Chondrocyte (in vitro differentiated cells): ENCODE measurements at regions not wholly inside any gene's neighbourhood (a gene's known extent, or its start where the extent isn't known, plus 50 kb on each side); places are given as distances from the start of the nearest gene placed in this dataset.
A peak's percentile ranks its signal among the peaks of the same experiment; 100 is the strongest.

Experiments used
- DNase-seq: peaks from one replicate; pipeline ENCODE4 v3.0.0; 2021; ENCODE audit warnings: mixed read lengths, low spot score
- H3K27ac Mint-ChIP-seq: one replicate; pipeline ENCODE4 v1.8.0; 2021; ENCODE audit warnings: mild to moderate bottlenecking, moderate library complexity, mixed read lengths; ENCODE audit not compliant: unreplicated experiment
- H3K27me3 Mint-ChIP-seq: 2 replicates; pipeline ENCODE4 v1.8.0; 2021; ENCODE audit warnings: low read depth, mixed read lengths
- H3K36me3 Mint-ChIP-seq: 2 replicates; pipeline ENCODE4 v1.8.0; 2021; ENCODE audit warnings: low read depth, mixed read lengths
- H3K4me1 Mint-ChIP-seq: 2 replicates; pipeline ENCODE4 v1.8.0; 2021; ENCODE audit warnings: low read depth, mild to moderate bottlenecking, mixed read lengths
- H3K4me3 Mint-ChIP-seq: one replicate; pipeline ENCODE4 v1.8.0; 2021; ENCODE audit warnings: mild to moderate bottlenecking, moderate library complexity, mixed read lengths; ENCODE audit not compliant: unreplicated experiment
- H3K9me3 Mint-ChIP-seq: 2 replicates; pipeline ENCODE4 v1.8.0; 2021; ENCODE audit warnings: low read depth, mixed read lengths
- TF ChIP-seq, protein P1 (sequence below): fragments of 200-600 bp; sonication (generic); IDR thresholded peaks from 2 replicates; pipeline ENCODE4 v1.5.0; 2021; ENCODE audit warnings: antibody characterized with exemption, mild to moderate bottlenecking, moderate library complexity

DNA sequence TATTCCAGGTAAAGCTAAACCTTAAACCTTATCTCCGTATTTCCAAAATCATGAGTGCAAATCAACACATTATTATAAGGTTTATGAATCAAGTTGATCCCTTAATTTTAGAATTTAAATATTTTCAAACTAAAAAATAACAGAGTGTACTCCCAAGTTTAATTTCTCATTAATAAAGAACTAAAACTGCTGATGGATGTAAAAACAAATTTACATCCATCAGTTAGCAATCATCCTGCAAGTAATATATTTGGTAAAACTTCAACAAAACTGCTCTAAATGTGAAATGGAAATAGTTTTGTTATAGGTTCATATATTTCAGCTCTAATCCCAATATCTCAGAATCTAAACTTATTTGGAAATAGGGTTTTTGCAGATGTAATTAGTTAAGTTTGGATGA is 71.3 kb upstream of the ZNF804B start:
- H3K27me3 Mint-ChIP-seq: peaks cover 10% of the 10 kb centered on the region
- no peaks in the 10 kb centered on the region for H3K4me1 Mint-ChIP-seq
- no peak overlapping the region for H3K27ac Mint-ChIP-seq
- no peak overlapping the region for H3K4me3 Mint-ChIP-seq
- TF ChIP-seq, protein P1, sequence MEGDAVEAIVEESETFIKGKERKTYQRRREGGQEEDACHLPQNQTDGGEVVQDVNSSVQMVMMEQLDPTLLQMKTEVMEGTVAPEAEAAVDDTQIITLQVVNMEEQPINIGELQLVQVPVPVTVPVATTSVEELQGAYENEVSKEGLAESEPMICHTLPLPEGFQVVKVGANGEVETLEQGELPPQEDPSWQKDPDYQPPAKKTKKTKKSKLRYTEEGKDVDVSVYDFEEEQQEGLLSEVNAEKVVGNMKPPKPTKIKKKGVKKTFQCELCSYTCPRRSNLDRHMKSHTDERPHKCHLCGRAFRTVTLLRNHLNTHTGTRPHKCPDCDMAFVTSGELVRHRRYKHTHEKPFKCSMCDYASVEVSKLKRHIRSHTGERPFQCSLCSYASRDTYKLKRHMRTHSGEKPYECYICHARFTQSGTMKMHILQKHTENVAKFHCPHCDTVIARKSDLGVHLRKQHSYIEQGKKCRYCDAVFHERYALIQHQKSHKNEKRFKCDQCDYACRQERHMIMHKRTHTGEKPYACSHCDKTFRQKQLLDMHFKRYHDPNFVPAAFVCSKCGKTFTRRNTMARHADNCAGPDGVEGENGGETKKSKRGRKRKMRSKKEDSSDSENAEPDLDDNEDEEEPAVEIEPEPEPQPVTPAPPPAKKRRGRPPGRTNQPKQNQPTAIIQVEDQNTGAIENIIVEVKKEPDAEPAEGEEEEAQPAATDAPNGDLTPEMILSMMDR: no peak
- H3K9me3 Mint-ChIP-seq: no peaks in the 10 kb centered on the region
- H3K36me3 Mint-ChIP-seq: no peaks in the 10 kb centered on the region
- DNase-seq: no peak

DNA sequence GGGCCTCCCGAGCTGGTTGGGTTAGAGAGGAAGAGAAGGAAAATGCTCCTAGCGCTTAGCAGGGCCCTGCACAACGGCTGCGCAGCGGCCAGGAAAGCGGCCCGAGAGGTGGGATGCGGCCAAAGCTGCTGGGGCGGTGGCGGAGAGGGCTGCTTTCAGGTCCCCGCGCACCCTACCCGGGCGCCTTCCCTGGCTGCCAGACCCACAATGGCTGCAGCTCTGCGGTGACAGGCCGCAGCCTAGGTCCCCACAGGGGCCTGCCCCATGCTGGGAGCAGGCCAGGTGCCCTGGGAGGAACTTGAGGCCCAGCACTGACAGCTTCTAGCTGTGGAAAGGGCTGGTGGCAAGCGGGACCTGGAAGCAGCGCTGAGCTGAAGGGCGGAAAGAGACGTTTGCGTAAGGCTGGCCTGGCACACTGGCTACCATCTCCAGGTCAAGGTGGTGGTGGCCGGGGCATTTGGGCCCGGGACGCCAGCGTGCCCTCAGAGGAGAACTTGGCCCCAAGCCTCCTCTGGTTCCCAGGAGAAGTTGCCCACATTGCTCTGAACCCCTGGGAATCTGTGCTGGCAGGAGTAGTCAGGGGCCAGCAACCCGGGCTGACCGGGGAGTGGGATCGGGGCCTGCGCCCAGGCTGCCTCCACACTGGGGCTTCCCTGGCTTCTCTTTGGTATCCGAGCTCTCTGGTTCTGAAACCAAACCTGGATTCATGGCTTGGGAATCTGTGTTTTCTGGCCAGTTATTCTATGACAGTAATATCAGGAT is 72.9 kb upstream of the ZNF804B start:
- no peaks in the 10 kb centered on the region for H3K9me3 Mint-ChIP-seq
- TF ChIP-seq, protein P1: no peak
- no peak overlapping the region for H3K4me3 Mint-ChIP-seq
- peak; percentile 73 for DNase-seq
- no peaks in the 10 kb centered on the region for H3K36me3 Mint-ChIP-seq
- peaks cover 8% of the 10 kb centered on the region for H3K27me3 Mint-ChIP-seq
- no peaks in the 10 kb centered on the region for H3K4me1 Mint-ChIP-seq
- H3K27ac Mint-ChIP-seq: no peak overlapping the region

DNA sequence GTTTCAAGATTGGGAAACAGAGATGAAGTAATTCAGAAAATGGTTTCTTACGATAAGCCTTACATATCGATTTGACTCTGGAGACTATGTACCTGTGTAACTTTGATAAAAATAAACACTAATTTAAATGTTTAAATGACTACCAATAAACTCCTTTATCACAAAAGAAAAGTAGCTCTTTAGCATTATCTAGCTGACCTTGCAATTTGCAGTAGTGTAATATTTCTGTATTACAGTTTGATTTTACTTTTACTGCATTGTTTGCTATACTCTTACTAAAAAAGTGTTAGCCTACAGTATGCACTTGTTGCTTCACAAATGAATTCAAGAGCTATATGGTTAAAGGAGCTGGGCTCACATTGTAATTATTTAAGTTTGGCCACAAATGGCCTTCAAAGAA is 77.8 kb upstream of the ZNF804B start:
- TF ChIP-seq, protein P1: no peak
- DNase-seq: no peak
- H3K27me3 Mint-ChIP-seq: no peaks in the 10 kb centered on the region
- no peak overlapping the region for H3K4me3 Mint-ChIP-seq
- no peaks in the 10 kb centered on the region for H3K4me1 Mint-ChIP-seq
- H3K27ac Mint-ChIP-seq: no peak overlapping the region
- peaks cover 4% of the 10 kb centered on the region for H3K9me3 Mint-ChIP-seq
- H3K36me3 Mint-ChIP-seq: no peaks in the 10 kb centered on the region

DNA sequence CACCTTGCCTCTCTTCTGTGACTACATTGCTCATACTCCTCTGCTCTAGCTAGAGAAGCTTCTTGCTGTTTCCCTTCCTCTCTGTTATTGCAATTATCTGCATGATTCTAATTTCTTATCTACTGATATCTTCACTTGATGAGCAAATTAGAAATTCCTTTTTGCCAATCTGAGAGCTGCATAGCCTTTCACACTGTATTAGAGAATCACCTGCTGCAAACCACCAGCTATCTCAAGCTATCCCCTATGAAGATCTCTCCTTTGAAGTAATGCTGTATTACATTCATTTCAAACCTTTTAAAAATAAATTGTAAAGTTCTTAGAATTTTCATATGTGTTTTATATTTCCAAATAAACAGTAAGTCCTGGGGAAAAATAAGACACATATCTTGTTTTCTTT is 89.0 kb upstream of the ZNF804B start:
- peaks cover 3% of the 10 kb centered on the region for H3K27me3 Mint-ChIP-seq
- no peak for DNase-seq
- no peak overlapping the region for H3K4me3 Mint-ChIP-seq
- H3K9me3 Mint-ChIP-seq: peaks cover 4% of the 10 kb centered on the region
- H3K27ac Mint-ChIP-seq: no peak overlapping the region
- no peaks in the 10 kb centered on the region for H3K36me3 Mint-ChIP-seq
- TF ChIP-seq, protein P1: no peak
- no peaks in the 10 kb centered on the region for H3K4me1 Mint-ChIP-seq

DNA sequence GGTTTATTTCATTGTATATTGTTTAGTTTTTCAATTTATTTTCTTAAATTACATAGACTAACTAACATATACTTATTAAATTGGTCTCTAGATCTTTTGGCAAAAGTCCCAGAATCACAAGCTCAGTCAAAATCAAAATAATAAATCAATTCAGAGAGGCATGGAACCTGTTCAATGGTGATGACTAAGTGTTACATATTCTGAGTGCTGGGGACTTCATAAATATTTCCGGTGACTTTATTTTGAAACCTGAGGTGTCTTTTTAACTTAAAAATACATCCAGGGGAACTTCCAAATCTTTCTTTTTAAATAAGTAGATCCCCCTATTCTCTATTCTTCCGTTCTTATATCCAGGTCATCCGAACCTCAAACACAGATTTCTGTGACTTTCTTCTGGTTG is 89.6 kb upstream of the ZNF804B start:
- H3K9me3 Mint-ChIP-seq: peaks cover 4% of the 10 kb centered on the region
- no peak for DNase-seq
- H3K4me3 Mint-ChIP-seq: no peak overlapping the region
- peaks cover 3% of the 10 kb centered on the region for H3K27me3 Mint-ChIP-seq
- TF ChIP-seq, protein P1: no peak
- no peaks in the 10 kb centered on the region for H3K36me3 Mint-ChIP-seq
- no peaks in the 10 kb centered on the region for H3K4me1 Mint-ChIP-seq
- H3K27ac Mint-ChIP-seq: no peak overlapping the region
